ENCODE measurements at regions not wholly inside any gene's neighbourhood (a gene's known extent, or its start where the extent isn't known, plus 50 kb on each side); places are given as distances from the start of the nearest gene placed in this dataset.
A peak's percentile ranks its signal among the peaks of the same experiment; 100 is the strongest.

DNA sequence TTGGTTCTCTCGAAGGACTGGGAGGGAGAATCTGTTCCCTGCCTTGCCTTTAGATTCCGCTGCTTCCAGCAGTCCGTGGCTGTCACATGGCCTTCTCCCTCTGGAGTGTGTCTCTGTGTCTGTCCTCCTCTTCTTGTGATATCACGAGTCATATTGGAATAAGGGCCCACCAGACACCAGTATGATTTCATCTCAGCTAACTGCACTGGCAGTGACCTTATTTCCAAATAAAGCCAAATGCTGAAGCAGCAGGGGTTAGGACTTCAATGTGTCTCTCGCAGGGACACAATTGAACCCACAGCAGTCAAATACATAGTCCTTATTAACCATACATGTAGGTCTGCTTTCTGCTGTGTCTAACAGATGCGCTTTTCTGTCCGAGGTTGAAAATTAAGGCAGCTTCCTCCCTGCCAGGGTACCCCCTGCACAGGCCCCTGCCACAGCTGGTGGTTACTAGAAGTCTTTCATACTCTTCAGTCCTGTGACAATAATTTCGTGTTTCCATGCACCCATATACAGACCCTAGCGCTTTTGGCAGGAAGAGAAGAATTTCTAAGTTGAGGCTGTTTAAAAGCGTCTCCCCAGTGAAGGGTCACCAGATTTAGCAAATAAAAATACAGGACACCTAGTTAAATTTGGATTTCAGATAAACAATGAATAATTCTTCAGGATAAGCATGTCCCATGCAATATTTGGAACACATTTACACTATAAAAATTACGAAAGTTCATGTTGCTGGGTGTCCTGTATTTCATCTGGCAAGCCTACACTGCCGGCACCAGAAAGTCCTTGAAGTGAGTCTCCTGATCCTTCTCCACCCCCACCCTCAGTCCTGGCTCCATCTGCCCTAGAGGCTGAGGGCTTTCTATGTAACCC lies 182.1 kb downstream of the ETS2 start:
- Mint-ChIP-seq H3K4me3 (no peak overlapping the region), H3K27ac (peak overlapping the region in 1 of 2 donors; percentile 63), H3K9me3 (no peaks in the 10 kb centered on the region), H3K4me1 (peaks cover 64% of the 10 kb centered on the region), H3K27me3 (peaks cover 87% of the 10 kb centered on the region)
- DNase-seq (no peak), ATAC-seq (no peak)

GRCh38 chr21:38986806-38987632 lies 181.3 kb downstream of the ETS2 start:
- no peak for ATAC-seq
- no peaks in the 10 kb centered on the region for H3K9me3 Mint-ChIP-seq
- H3K4me3 Mint-ChIP-seq, result no peak overlapping the region
- no peak for DNase-seq
- peaks cover 64% of the 10 kb centered on the region for H3K4me1 Mint-ChIP-seq
- H3K27me3 Mint-ChIP-seq, result peaks cover 87% of the 10 kb centered on the region
- no peak overlapping the region for H3K27ac Mint-ChIP-seq

GRCh38 chr21:38986406-38986805 lies 180.7 kb downstream of the ETS2 start:
- DNase-seq (no peak), ATAC-seq (no peak)
- Mint-ChIP-seq H3K27ac (no peak overlapping the region), H3K4me1 (peaks cover 69% of the 10 kb centered on the region), H3K4me3 (no peak overlapping the region), H3K27me3 (peaks cover 87% of the 10 kb centered on the region), H3K9me3 (no peaks in the 10 kb centered on the region)

DNA sequence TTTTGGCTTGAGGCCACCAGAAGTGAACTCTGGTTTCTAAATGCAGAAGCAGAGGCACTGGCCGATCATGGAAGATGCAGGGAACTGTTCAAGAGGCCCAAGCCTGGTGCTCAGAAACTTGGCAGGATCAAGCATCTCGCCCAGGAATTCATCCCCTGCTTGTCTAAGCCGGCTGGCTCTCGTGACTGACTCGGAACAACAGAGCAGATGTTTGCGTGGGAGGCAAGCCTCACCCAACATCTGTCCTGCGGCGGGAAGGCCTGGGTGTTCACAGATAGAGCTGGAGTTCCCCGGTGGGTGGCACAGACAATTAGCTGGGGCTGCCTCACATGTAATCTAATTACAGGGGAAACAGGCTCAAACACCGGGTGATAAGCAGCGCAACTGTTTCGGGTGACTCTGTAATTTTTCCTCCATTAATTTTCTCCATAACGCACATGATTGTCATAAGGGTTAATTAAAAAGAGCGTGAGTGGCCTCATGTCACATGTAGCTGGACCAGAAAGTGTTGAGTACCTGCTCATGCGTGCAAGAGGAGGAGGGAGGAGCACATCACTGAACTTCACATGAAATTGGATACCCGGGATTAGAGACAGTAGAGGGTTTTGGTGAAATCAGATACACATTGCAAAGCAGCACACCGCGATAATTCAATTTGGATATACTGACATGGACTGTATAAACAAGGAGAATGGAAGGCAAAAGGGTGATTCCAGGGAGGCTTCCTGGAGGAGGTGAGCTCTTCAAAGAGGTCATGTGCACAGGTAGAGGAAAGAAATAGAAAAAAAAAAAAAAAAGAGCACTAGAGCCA lies 180.0 kb downstream of the ETS2 start:
- Mint-ChIP-seq H3K4me1 (peaks cover 73% of the 10 kb centered on the region), H3K27me3 (peaks cover 87% of the 10 kb centered on the region), H3K4me3 (peak overlapping the region; percentile 81 to 90), H3K9me3 (no peaks in the 10 kb centered on the region), H3K27ac (peak overlapping the region; percentile 94 to 99)
- DNase-seq (peak; percentile 78 to 81), ATAC-seq (peak; percentile 91)

DNA sequence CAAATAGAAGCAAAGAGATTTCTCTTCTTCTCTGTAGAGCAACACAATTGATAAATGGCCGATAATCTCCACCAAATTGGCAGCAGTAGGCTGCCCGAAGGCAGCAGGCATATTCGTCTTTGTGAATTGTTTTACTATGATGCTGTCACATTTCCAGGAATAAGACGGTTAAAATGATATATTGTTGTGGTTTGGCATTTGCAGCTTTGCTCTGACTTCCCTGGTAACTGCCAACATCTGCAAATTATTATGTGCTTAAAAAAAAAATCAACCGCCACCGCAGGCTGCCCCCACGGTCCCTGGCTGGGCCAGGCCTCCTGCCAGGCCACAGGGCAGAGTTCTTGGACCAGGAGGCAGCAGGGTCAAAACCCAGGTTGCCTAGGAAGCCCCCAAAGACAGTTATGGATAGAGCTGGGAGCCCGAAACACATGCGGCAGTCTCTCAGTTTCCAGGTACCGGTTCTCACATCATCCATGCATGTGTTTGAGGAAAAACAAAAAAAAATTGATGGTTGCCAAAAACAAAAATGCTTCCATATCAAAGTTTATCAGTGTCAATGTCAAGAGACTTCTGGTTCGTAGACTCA lies 179.3 kb downstream of the ETS2 start:
- H3K4me3 Mint-ChIP-seq, result peak overlapping the region; percentile 81 to 90
- ATAC-seq, result peak; percentile 71
- peaks cover 87% of the 10 kb centered on the region for H3K27me3 Mint-ChIP-seq
- no peaks in the 10 kb centered on the region for H3K9me3 Mint-ChIP-seq
- peaks cover 73% of the 10 kb centered on the region for H3K4me1 Mint-ChIP-seq
- DNase-seq, result peak; percentile 50
- H3K27ac Mint-ChIP-seq, result peak overlapping the region; percentile 94 to 99

DNA sequence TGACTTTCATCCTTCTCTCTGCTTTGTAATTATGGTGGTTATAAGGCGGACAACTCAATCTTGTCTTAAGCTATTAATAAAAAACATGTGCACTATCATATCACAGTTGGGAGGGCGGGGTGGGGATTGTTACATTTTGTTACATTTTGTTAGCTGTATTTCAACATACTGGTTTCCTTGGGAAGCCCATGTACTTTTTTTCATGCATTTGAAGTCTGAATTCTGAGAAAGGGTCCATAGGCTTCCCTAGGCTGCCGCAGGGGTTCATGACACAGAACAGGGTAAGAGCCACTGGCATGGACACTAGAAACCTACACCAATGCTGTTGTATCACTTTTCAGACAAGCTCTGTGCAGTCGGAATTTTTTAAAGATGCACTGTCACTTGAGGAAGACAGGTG lies 178.8 kb downstream of the ETS2 start:
- H3K27me3 Mint-ChIP-seq, result peaks cover 87% of the 10 kb centered on the region
- peaks cover 73% of the 10 kb centered on the region for H3K4me1 Mint-ChIP-seq
- H3K9me3 Mint-ChIP-seq, result no peaks in the 10 kb centered on the region
- H3K27ac Mint-ChIP-seq, result peak overlapping the region; percentile 94 to 99
- H3K4me3 Mint-ChIP-seq, result peak overlapping the region; percentile 81 to 90
- ATAC-seq, result peak; percentile 14
- peak; percentile 22 to 38 for DNase-seq

DNA sequence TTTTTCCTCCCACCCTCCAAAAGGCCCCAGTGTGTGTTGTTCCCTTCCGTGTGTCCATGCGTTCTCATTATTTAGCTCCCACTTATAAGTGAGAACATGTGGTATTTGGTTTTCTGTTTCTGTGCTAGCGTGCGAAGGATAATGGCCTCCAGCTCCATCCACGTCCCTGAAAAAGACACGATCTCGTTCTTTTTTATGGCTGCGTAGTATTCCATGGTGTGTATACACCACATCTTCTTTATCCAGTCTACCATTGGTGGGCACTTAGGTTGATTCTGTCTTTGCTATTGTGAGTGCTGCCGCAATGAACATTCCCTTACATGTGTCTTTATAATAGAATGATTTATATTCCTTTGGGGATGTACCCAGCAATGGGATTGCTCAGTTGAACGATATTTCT lies 177.8 kb downstream of the ETS2 start:
- H3K27me3 Mint-ChIP-seq, result peaks cover 82% of the 10 kb centered on the region
- H3K27ac Mint-ChIP-seq, result peak overlapping the region; percentile 69 to 84
- H3K9me3 Mint-ChIP-seq, result no peaks in the 10 kb centered on the region
- DNase-seq (no peak), ATAC-seq (no peak)
- H3K4me1 Mint-ChIP-seq, result peaks cover 69% of the 10 kb centered on the region
- no peak overlapping the region for H3K4me3 Mint-ChIP-seq

DNA sequence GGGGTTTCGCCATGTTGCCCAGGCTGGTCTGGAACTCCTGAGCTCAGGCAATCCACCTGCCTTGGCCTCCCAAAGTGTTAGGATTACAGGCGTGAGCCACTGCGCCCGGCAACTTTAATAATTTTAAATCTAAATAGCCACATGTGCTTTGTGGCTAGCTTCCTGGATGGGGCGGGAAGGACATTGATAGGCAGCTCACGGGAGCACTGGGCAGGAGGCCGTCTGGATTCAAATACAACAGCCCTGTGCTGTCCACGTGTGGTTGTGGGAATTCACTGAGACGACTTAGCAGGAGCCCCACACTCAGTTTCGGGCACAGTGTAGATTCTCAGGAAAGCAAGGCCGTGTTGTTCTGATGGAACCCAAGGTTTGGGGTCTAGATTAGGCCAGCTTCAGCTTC lies 177.1 kb downstream of the ETS2 start:
- Mint-ChIP-seq H3K27ac (no peak overlapping the region), H3K4me3 (no peak overlapping the region), H3K9me3 (no peaks in the 10 kb centered on the region), H3K27me3 (peaks cover 75% of the 10 kb centered on the region), H3K4me1 (peaks cover 61% of the 10 kb centered on the region)
- ATAC-seq (no peak), DNase-seq (no peak)

DNA sequence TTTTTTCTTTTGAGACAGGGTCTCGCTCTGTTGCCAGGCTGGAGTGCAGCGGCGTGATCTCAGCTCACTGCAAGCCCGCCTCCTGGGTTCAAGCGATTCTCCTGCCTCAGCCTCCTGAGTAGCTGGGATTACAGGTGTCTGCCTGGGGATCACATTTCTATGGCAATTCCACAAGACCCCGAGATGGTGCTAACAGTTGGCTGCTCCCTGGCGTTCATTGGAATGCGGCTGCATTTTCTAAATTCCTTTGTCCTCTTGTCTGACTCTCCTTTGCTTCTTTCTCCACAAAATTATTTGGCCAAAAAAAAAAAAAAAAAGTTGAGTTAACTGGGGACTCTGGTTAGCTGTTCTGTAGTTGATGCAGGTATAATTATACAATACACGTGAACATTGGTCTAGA lies 176.4 kb downstream of the ETS2 start:
- peaks cover 72% of the 10 kb centered on the region for H3K27me3 Mint-ChIP-seq
- H3K4me1 Mint-ChIP-seq, result peaks cover 62% of the 10 kb centered on the region

GRCh38 chr21:38980416-38981313 lies 174.9 kb downstream of the ETS2 start:
- no peak for ATAC-seq
- Mint-ChIP-seq H3K27me3 (peaks cover 74% of the 10 kb centered on the region), H3K27ac (peak overlapping the region in 1 of 2 donors; percentile 27), H3K4me3 (peak overlapping the region; percentile 12 to 58), H3K9me3 (no peaks in the 10 kb centered on the region), H3K4me1 (peaks cover 62% of the 10 kb centered on the region)
- no peak for DNase-seq

More for the DNA sequence above, 176.4 kb downstream of the ETS2 start:
- Mint-ChIP-seq H3K27ac (no peak overlapping the region), H3K9me3 (no peaks in the 10 kb centered on the region), H3K4me3 (no peak overlapping the region)
- ATAC-seq (no peak), DNase-seq (no peak)

DNA sequence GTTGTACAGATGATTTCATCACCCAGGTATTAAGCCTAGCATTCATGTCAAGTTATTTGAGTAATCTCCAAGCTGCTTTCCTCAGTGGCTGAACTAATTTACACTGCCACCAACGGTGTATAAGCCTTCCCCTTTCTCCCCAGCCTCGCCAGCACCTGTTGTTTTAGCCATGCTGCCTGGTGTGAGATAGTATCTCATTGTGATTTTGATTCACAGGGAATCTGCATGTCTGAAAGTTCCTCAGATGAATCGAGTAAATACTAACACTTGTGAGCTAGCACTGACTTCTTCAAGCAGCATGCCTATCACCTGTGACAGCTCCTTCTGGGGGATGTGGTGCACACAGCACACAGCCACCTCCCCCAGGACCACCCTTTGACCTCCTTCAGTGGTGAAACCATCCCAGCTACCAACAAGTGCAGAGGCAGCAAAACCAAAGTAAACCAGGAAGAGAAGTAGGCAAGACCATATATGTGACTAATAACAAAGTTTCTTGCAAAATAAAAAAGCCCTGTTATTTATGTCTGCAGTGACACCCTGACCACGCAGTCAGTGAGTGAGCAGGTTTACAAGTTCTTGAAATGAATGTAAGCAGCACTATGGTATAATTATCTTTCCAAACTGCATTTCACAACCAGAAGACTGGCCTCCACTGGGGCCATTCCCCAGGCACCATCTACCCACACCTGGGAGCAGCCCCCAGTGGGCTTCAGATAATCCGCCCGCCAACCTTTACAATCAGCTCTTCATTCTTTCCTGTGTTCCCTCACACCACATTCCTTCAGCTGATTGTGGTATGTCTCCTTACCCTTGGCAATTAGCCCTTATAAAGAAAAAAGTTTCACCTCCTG lies 173.8 kb downstream of the ETS2 start:
- ATAC-seq (peak; percentile 95), DNase-seq (peak; percentile 32 to 50)
- Mint-ChIP-seq H3K4me1 (peaks cover 51% of the 10 kb centered on the region), H3K27me3 (peaks cover 69% of the 10 kb centered on the region), H3K4me3 (peak overlapping the region; percentile 35 to 58), H3K9me3 (no peaks in the 10 kb centered on the region), H3K27ac (peak overlapping the region; percentile 81 to 90)

DNA sequence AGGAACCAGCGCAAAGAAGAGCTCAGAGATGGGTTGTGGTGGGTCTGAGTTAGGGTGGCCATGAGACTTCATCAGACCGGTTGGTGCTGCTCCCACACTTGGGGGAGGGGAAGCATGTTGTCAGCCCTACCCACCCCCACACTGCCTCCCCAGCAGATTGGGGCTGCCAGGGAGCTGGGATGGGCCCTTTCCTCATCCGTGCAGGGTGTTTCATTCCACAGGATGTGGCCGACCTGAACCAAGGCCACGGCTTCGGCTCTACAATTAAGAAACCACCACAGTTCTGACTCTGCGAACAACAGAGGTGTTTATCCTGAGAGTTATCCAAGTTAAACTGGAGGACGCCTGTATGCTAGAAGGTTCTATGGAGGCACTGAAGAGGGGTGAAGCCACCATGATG lies 171.2 kb downstream of the ETS2 start:
- Mint-ChIP-seq H3K27me3 (peaks cover 48% of the 10 kb centered on the region), H3K9me3 (no peaks in the 10 kb centered on the region), H3K4me1 (peaks cover 42% of the 10 kb centered on the region), H3K4me3 (no peak overlapping the region), H3K27ac (no peak overlapping the region)
- ATAC-seq, result no peak
- DNase-seq, result no peak

GRCh38 chr21:38973552-38973951 lies 167.8 kb downstream of the ETS2 start:
- Mint-ChIP-seq H3K27me3 (peaks cover 19% of the 10 kb centered on the region), H3K4me3 (no peak overlapping the region), H3K4me1 (peaks cover 23% of the 10 kb centered on the region), H3K27ac (no peak overlapping the region), H3K9me3 (no peaks in the 10 kb centered on the region)
- no peak for ATAC-seq
- DNase-seq, result no peak
